ENCODE measurements at regions not wholly inside any gene's neighbourhood (a gene's known extent, or its start where the extent isn't known, plus 50 kb on each side); places are given as distances from the start of the nearest gene placed in this dataset.

DNA sequence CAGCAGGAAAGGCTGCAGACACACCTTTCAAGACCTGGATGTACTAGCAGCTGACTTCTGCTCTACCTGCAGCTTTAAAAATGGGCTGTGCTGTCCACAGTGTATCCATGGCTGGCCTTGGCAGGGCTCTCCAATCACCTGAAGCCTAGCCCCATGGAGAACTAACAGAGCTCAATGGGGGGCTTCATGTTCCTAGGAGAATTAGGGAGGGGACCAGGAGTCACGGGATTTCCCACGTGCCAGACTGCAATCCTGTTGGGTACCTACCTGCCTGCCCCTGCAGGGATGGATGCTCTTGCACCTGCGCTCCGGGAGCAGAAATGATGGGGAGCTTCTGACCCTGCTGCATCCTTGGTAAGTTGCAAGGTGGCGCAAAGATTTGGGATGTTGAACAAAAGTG, 462.1 kb downstream of the ICE1 start:
- DNase-seq (no peak), ATAC-seq (no peak)
- POLR2A ChIA-PET (ENCODE audit: unreplicated experiment) = no interaction called here
- intact Hi-C loops (cut with micrococcal nuclease) = no loop called here
- H4K20me1 ChIP-seq (ENCODE audit: low read length) = no peaks in the 10 kb centered on the region
- H3K27ac ChIP-seq (ENCODE audit: low read length) = no peak overlapping the region
- no peaks in the 10 kb centered on the region for H3K9me3 ChIP-seq (ENCODE audit: low read length)
- peaks cover 13% of the 10 kb centered on the region for H3K27me3 ChIP-seq (ENCODE audit: low read length)
- no peak for TF ChIP-seq EZH2phosphoT487 (IDR thresholded peaks at IDR 0.05; ENCODE audit: borderline replicate concordance, low read length)
- TF ChIP-seq CTCF (conservative IDR thresholded peaks at IDR 0.05; ENCODE audit: low read depth, low read length) = no peak
- no peak for TF ChIP-seq EZH2 (IDR thresholded peaks at IDR 0.05; ENCODE audit: low read length, unreplicated experiment)
- CTCF ChIA-PET = no interaction called here
- BruUV-seq (replicated peaks) = no TSS peak
- peaks cover 12% of the 10 kb centered on the region; the same call in 1 of the 2 replicates for H3K4me1 ChIP-seq (ENCODE audit: insufficient read depth, low read length)
- no peak overlapping the region for H3K9ac ChIP-seq (ENCODE audit: low read length)
- no peaks in the 10 kb centered on the region for H3K79me2 ChIP-seq (ENCODE audit: low read length)
- no peak overlapping the region for H3K4me3 ChIP-seq (ENCODE audit: low read length)
- H3K4me2 ChIP-seq (ENCODE audit: low read length) = no peak overlapping the region
- H3K36me3 ChIP-seq (ENCODE audit: low read depth, low read length) = no peaks in the 10 kb centered on the region
- H2AFZ ChIP-seq (ENCODE audit: low read length) = no peak overlapping the region
- H3K9me2 ChIP-seq (replicated peaks; ENCODE audit: low read length) = no peaks in the 10 kb centered on the region
- H3F3A ChIP-seq (ENCODE audit: low read length, unreplicated experiment) = no peaks in the 10 kb centered on the region

DNA sequence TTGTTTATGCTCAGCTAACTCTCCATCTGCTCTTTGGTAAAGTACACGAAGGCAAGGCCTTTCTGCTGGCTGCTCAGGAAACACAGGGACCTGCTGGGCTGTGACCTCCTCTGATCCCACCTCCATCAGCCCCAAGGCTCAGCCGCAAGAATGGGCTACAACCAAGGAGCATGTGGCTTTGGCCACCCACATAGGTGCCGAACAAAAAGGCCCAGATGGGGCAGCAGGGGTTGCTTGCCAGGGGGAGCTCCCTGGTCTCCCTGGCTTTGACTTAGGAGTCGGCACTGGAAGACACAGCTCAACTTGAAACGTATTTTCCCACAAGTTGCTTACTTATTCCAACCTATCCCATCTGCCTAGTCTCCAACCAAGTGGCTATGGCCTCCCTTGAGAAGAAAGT, 461.1 kb downstream of the ICE1 start:
- H3K36me3 ChIP-seq (ENCODE audit: low read depth, low read length) = no peaks in the 10 kb centered on the region
- no peaks in the 10 kb centered on the region for H3K9me3 ChIP-seq (ENCODE audit: low read length)
- ATAC-seq (no peak), DNase-seq (no peak)
- no peak overlapping the region for H3K27ac ChIP-seq (ENCODE audit: low read length)
- H3K4me1 ChIP-seq (ENCODE audit: insufficient read depth, low read length) = peaks cover 18% of the 10 kb centered on the region
- ChIA-PET POLR2A (ENCODE audit: unreplicated experiment) (no interaction called here), CTCF (no interaction called here)
- no peak overlapping the region for H3K9ac ChIP-seq (ENCODE audit: low read length)
- no peaks in the 10 kb centered on the region for H3K79me2 ChIP-seq (ENCODE audit: low read length)
- intact Hi-C loops (cut with micrococcal nuclease) = no loop called here
- no peaks in the 10 kb centered on the region for H3F3A ChIP-seq (ENCODE audit: low read length, unreplicated experiment)
- no peak overlapping the region for H3K4me2 ChIP-seq (ENCODE audit: low read length)
- TF ChIP-seq CTCF (conservative IDR thresholded peaks at IDR 0.05; ENCODE audit: low read depth, low read length) = no peak
- TF ChIP-seq EZH2phosphoT487 (IDR thresholded peaks at IDR 0.05; ENCODE audit: borderline replicate concordance, low read length) = no peak
- 0 out of 2 replicates have a peak overlapping the region, but pooled peaks have one; percentile 2 for H2AFZ ChIP-seq (ENCODE audit: low read length)
- no peaks in the 10 kb centered on the region for H4K20me1 ChIP-seq (ENCODE audit: low read length)
- H3K4me3 ChIP-seq (ENCODE audit: low read length) = no peak overlapping the region
- no peaks in the 10 kb centered on the region for H3K9me2 ChIP-seq (replicated peaks; ENCODE audit: low read length)
- no TSS peak for BruUV-seq (replicated peaks)
- peaks cover 13% of the 10 kb centered on the region for H3K27me3 ChIP-seq (ENCODE audit: low read length)

- no peak overlapping the region for H3K27ac ChIP-seq (ENCODE audit: low read length)
- no peak overlapping the region for H3K4me2 ChIP-seq (ENCODE audit: low read length)
- H3K9me3 ChIP-seq (ENCODE audit: low read length) = no peaks in the 10 kb centered on the region
- H2AFZ ChIP-seq (ENCODE audit: low read length) = no peak overlapping the region
- H3K79me2 ChIP-seq (ENCODE audit: low read length) = no peaks in the 10 kb centered on the region
- H3K27me3 ChIP-seq (ENCODE audit: low read length) = peaks cover 16% of the 10 kb centered on the region
- H3K4me3 ChIP-seq (ENCODE audit: low read length) = no peak overlapping the region
- H3F3A ChIP-seq (ENCODE audit: low read length, unreplicated experiment) = no peaks in the 10 kb centered on the region
- H3K9ac ChIP-seq (ENCODE audit: low read length) = no peak overlapping the region
- ChIA-PET CTCF (no interaction called here), POLR2A (ENCODE audit: unreplicated experiment) (no interaction called here)
- BruUV-seq (replicated peaks) = no TSS peak
- no peaks in the 10 kb centered on the region for H3K9me2 ChIP-seq (replicated peaks; ENCODE audit: low read length)
- H3K4me1 ChIP-seq (ENCODE audit: insufficient read depth, low read length) = peaks cover 18% of the 10 kb centered on the region
- no peaks in the 10 kb centered on the region for H4K20me1 ChIP-seq (ENCODE audit: low read length)
- H3K36me3 ChIP-seq (ENCODE audit: low read depth, low read length) = no peaks in the 10 kb centered on the region
- no peak for DNase-seq
- no peak for ATAC-seq
- TF ChIP-seq EZH2 (IDR thresholded peaks at IDR 0.05; ENCODE audit: low read length, unreplicated experiment) (no peak), EZH2phosphoT487 (IDR thresholded peaks at IDR 0.05; ENCODE audit: borderline replicate concordance, low read length) (no peak)
- intact Hi-C loops (cut with micrococcal nuclease) = no loop called here
These were observed 460.7 kb downstream of the ICE1 start for GRCh38 chr5:5883146-5883545.

All from PC-3 (cell line).